ENCODE measurements at regions not wholly inside any gene's neighbourhood (a gene's known extent, or its start where the extent isn't known, plus 50 kb on each side); places are given as distances from the start of the nearest gene placed in this dataset.
"Not testable (repeated sequence)": the region's sequence is repeated elsewhere in the genome, so short reads cannot be mapped to it uniquely, and the experiment has no call there.

- TF ChIP-seq CTCF (conservative IDR thresholded peaks at IDR 0.05; ENCODE audit: low read depth, low read length): no peak
- DNase-seq (ENCODE audit: low read depth): peak; percentile 47
Observed at GRCh38 chr16:27618606-27619327, 68.8 kb downstream of the KATNIP start.

GRCh38 chr16:27620541-27620940 is 70.6 kb downstream of the KATNIP start:
- H3K4me3 ChIP-seq (ENCODE audit: low read length): no peak overlapping the region
- DNase-seq (ENCODE audit: low read depth): no peak
- TF ChIP-seq CTCF (conservative IDR thresholded peaks at IDR 0.05; ENCODE audit: low read depth, low read length): no peak

More at GRCh38 chr16:27618606-27619327, 68.8 kb downstream of the KATNIP start:
- no peak overlapping the region for H3K4me3 ChIP-seq (ENCODE audit: low read length)

GRCh38 chr16:27624154-27625049 is 74.5 kb downstream of the KATNIP start:
- no peak for TF ChIP-seq CTCF (conservative IDR thresholded peaks at IDR 0.05; ENCODE audit: low read depth, low read length)
- H3K4me3 ChIP-seq (ENCODE audit: low read length): no peak overlapping the region
- no peak for DNase-seq (ENCODE audit: low read depth)

DNA sequence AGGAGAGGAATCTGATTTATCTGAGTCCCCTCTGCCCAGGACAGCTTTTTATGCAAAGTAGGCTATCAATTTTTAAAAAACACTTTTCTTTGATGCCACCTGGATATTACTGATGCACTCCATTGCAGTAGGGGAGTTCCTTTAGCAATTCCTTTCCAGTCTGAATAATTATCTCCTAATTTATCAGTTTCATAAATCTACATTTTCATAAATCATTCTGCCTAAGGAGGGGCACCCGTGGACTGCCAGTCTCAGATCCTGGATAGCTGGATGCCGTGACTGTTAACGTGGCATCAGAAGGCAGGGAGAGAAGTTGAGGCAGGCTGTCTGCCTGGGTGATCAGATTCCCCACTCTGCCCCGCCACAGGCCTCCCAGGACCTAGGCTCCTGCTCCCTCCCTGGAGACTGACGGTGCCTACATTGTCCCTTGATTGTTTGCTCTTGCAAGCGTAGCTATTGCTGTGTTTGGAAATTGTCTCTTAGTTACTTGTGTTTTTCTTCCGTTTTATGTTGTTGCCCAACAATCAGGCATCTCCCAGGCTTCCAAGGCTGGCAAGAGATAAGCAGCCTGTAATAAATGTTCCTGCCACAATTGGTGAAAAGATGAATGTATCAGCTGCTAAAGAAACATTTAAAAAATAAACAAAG is 75.2 kb downstream of the KATNIP start:
- no peak for TF ChIP-seq CTCF (conservative IDR thresholded peaks at IDR 0.05; ENCODE audit: low read depth, low read length)

DNA sequence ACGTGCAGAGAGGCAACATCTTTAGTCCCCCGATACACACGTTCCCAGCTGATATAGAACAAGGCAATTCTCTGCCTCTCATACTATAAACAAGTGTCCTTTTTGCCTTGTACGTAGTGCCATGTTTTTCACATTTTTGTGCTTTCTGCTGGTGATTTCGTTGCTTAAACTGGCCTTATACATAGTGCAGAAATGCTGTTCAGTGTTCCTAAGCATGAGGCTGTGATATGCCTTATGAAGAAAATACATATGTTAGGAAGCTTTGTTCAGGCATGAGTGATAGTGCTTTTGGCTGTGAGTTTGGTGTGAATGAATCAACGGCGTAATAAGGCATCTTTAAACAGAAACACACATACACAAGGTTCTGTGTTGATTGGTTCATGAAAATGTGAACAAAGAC is 77.2 kb downstream of the KATNIP start:
- DNase-seq (ENCODE audit: low read depth): no peak
- no peak for TF ChIP-seq CTCF (conservative IDR thresholded peaks at IDR 0.05; ENCODE audit: low read depth, low read length)
- H3K4me3 ChIP-seq (ENCODE audit: low read length): no peak overlapping the region

More for the DNA sequence above, 75.2 kb downstream of the KATNIP start:
- no peak for DNase-seq (ENCODE audit: low read depth)
- H3K4me3 ChIP-seq (ENCODE audit: low read length): no peak overlapping the region

- H3K4me3 ChIP-seq (ENCODE audit: low read length): no peak overlapping the region
- TF ChIP-seq CTCF (conservative IDR thresholded peaks at IDR 0.05; ENCODE audit: low read depth, low read length): no peak
- DNase-seq (ENCODE audit: low read depth): no peak
Observed at GRCh38 chr16:27628241-27628942, 78.4 kb downstream of the KATNIP start.

GRCh38 chr16:27628943-27629462 is 79.1 kb downstream of the KATNIP start:
- not testable (repeated sequence) for DNase-seq (ENCODE audit: low read depth); H3K4me3 ChIP-seq (ENCODE audit: low read length)

Data from retinal pigment epithelial cell (primary cell).